Choroid plexus epithelial cell (primary cell): ENCODE measurements at regions not wholly inside any gene's neighbourhood (a gene's known extent, or its start where the extent isn't known, plus 50 kb on each side); places are given as distances from the start of the nearest gene placed in this dataset.
A peak's percentile ranks its signal among the peaks of the same experiment; 100 is the strongest.

ENCODE experiments used
- DNase-seq: peaks from one replicate; pipeline ENCODE4 v3.0.0-alpha.2; 2010; ENCODE audit warnings: low read depth
- H3K4me3 ChIP-seq: 2 replicates; pipeline ENCODE4 v1.5.1; 2011; ENCODE audit warnings: low read depth, mild to moderate bottlenecking, control low read depth, low read length, moderate library complexity
- TF ChIP-seq, protein P1 (sequence below): conservative IDR thresholded peaks from 2 replicates; pipeline ENCODE4 v1.5.1; 2011; ENCODE audit warnings: low read depth, mild to moderate bottlenecking, control low read depth, inconsistent platforms, low read length, moderate library complexity

DNA sequence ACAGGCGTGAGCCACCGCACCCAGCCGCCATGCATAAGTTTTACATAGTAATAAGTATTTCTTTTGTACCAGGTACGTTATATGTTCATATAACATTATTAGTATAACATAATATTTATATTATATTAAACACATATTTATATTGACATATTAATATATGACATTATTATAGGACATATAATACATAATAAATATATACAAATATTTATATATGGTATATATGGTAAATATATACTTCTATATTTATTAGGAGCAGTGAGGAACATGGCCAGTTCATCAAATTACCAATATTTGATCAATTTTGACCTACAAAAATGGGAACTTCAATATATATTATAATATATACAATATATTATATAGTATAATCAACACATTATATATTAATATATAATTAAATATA lies 245.9 kb upstream of the FGGY start:
- TF ChIP-seq, protein P1, sequence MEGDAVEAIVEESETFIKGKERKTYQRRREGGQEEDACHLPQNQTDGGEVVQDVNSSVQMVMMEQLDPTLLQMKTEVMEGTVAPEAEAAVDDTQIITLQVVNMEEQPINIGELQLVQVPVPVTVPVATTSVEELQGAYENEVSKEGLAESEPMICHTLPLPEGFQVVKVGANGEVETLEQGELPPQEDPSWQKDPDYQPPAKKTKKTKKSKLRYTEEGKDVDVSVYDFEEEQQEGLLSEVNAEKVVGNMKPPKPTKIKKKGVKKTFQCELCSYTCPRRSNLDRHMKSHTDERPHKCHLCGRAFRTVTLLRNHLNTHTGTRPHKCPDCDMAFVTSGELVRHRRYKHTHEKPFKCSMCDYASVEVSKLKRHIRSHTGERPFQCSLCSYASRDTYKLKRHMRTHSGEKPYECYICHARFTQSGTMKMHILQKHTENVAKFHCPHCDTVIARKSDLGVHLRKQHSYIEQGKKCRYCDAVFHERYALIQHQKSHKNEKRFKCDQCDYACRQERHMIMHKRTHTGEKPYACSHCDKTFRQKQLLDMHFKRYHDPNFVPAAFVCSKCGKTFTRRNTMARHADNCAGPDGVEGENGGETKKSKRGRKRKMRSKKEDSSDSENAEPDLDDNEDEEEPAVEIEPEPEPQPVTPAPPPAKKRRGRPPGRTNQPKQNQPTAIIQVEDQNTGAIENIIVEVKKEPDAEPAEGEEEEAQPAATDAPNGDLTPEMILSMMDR = no peak

DNA sequence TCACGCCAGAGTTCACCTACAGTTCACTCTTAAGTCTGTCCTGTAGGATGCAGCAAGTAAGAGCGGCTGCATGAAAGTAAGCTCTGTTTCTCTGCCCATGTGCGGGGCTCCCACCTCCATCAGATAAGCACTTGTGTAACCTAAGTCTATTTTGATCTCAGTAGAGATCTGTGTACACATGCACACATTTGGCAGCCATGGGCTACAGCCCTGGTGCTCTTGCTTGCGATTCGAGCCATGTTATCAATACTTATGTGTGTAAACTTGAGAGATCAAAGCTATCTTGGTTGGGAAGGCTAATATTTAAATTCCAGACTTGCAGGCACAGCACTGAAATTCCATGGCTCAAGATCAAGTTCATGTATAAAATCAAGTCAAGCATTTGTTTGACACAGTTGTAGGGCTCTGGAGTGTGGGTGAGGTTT lies 244.7 kb upstream of the FGGY start:
- DNase-seq = no peak
- H3K4me3 ChIP-seq = no peak overlapping the region
- TF ChIP-seq, protein P1 = no peak

More for the DNA sequence above, 245.9 kb upstream of the FGGY start:
- no peak overlapping the region for H3K4me3 ChIP-seq
- DNase-seq = no peak

DNA sequence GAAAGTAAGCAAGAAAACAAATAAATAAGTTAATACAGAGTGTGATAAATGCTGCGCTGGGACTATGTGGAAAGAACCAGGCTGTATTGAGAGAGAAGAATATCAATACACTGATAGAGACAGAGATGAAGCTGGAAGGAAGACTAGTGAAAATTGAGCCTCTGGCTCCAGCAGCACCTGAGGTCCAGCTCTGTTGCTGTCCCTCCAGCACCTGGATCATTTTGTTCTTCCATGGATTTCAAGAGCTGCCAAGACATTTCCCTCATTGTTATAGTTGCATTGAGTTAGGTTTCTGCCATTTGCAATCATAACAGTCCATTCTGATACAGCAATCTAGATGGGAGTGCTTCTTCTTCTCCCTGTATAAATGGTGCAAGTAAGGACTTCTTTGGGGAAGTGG lies 242.7 kb upstream of the FGGY start:
- no peak overlapping the region for H3K4me3 ChIP-seq
- DNase-seq = no peak
- TF ChIP-seq, protein P1 = no peak

DNA sequence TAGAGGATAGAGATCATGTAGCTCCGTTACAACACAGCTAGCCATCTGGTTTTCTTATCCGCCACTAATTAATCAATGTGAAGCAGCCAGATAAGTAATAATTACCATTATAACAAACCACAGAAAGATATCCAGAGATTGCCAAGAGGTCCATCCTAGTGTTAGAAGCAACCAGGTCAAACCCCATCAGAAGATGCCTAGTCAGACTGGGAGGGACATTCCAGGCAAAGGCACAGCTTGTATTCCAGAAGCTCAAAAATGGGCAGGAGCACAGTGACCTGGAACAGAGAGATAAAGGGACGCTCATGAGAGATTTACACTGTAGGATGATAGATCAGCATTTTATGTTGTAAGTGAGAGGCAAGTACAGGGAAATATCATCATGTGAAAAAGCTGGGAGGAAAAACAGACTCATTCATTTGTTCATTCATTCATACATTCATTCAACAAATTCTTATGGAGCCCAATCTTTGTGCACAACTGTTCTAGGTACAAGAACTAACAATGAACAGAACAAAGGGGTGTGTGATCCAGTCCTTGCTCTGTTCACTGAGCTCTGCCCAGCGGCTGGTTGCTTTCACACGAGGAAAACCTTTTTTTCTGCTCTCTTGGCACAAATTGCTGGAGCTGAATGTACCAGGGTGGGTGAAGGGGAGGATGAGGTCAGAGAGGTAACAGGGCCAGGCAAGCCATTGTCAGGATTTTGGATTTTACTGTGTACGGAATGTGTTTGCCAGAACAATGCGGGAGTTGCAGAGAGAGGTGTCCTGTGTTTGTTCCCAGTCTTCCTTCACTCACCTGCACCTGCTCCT lies 240.8 kb upstream of the FGGY start:
- TF ChIP-seq, protein P1 = no peak
- no peak overlapping the region for H3K4me3 ChIP-seq
- no peak for DNase-seq

DNA sequence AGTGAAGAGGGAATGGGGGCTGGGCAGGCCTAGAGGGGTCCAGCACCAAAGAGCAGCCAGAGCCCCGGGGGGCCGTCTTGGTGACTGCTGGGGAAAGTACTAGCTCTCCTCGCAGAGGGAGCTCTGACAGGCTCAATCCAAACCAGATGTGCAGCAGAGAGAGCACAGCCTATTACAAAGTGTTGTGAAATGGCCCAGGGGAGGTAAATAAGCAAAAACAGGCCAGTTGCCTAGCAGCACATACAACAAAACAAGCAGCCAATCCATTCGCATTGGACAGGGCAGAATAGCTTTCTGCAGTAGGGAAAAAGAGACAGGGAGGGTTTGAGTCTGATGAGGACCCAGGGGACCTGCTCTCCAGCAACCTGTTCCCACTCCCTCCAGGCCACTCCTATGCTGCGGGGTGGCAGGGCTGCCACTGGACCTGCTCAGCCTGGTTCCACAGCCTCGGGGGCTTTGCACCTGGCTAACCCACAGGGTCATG lies 239.6 kb upstream of the FGGY start:
- peak; percentile 100 for DNase-seq
- TF ChIP-seq, protein P1 = peak; percentile 31
- H3K4me3 ChIP-seq = no peak overlapping the region

DNA sequence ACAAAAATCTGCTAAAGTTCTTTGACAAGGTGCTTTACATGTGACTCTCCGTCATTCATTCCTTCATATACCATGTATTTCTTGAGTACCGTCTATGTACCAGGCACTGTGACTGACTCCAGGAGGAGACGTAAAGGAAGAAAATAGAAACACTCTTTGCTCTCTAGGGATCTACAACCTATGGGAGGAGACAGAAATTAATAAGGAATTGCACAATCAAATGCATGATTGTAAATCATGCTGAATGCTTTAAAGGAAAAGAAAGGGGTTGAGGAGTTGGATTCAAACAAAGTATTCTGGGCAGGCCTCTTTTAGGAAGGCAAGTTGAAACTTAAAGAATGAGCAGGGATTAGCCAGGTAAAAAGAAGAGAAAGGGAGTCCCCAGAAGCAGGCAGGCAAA lies 239.1 kb upstream of the FGGY start:
- TF ChIP-seq, protein P1 = no peak
- DNase-seq = peak; percentile 39
- no peak overlapping the region for H3K4me3 ChIP-seq
